Gastrocnemius medialis (tissue), 4 donors: ENCODE measurements at regions not wholly inside any gene's neighbourhood (a gene's known extent, or its start where the extent isn't known, plus 50 kb on each side); places are given as distances from the start of the nearest gene placed in this dataset.

Source experiments
- ATAC-seq, 2 donors: fragments of 150-250 bp; one replicate each; pipeline ENCODE4 v1.9.1; 2016
- DNase-seq, 2 donors: peaks; one replicate each; pipeline ENCODE4 v3.0.0-alpha.2; 2019
- H3K27ac ChIP-seq, 4 donors: fragments of 200-600 bp; sonication (generic); 1 replicate in 1 of 4; 2 replicates in 3 of 4; pipeline ENCODE4 v1.5.1; 2016 to 2018; ENCODE audit warnings: mild to moderate bottlenecking in 2 of 4, moderate library complexity in 1 of 4
- H3K27me3 ChIP-seq, 3 donors: fragments of 200-600 bp; sonication (generic) in 2 of 3; 1 replicate in 1 of 3; 2 replicates in 2 of 3; pipeline versions ENCODE4 v1.5.1 to v1.6.0; 2016 to 2019; ENCODE audit warnings: mild to moderate bottlenecking in 1 of 3, moderate library complexity in 1 of 3
- H3K36me3 ChIP-seq, 2 donors: fragments of 200-600 bp; sonication (generic) in 1 of 2; one replicate each; pipeline ENCODE4 v1.5.1; 2017 to 2018
- H3K4me1 ChIP-seq, 2 donors: fragments of 200-600 bp; sonication (generic) in 1 of 2; one replicate each; pipeline ENCODE4 v1.5.1; 2016 to 2017; ENCODE audit warnings: mild to moderate bottlenecking in 2 of 2
- H3K4me3 ChIP-seq, 4 donors: fragments of 200-600 bp; sonication (generic) in 3 of 4; 1 replicate in 1 of 4; 2 replicates in 3 of 4; pipeline ENCODE4 v1.5.1; 2016 to 2019; ENCODE audit warnings: mild to moderate bottlenecking in 2 of 4
- H3K9me3 ChIP-seq, 3 donors: fragments of 200-600 bp; sonication (generic) in 2 of 3; 1 replicate in 1 of 3; 2 replicates in 2 of 3; pipeline ENCODE4 v1.5.1; 2016 to 2019
- CTCF ChIP-seq, 5 experiments: fragments of 450-650 bp in 3 of 5; fragments of 200-600 bp in 2 of 5; sonication (generic) in 2 of 5; IDR thresholded peaks in 4 of 5; conservative IDR thresholded peaks in 1 of 5; 1 replicate in 4 of 5; 2 replicates in 1 of 5; pipeline ENCODE4 v1.5.1; 2016 to 2019; ENCODE audit warnings: antibody characterized with exemption in 5 of 5, mild to moderate bottlenecking in 3 of 5, moderate library complexity in 3 of 5
- POLR2A ChIP-seq, 2 donors: fragments of 450-650 bp; IDR thresholded peaks; one replicate each; pipeline ENCODE4 v1.6.1; 2017; ENCODE audit warnings: antibody characterized with exemption in 2 of 2, mild to moderate bottlenecking in 2 of 2, moderate library complexity in 2 of 2
- in situ Hi-C, 4 donors: fragments of 200-750 bp; cut with MboI; loops; one replicate each; pipeline versions ENCODE4 v1.15.0 to v1.8.0; 2017; ENCODE audit warnings: low sequenced_read_pairs in 4 of 4
- intact Hi-C: fragments of 100-400 bp; cut with DNase I; formaldehyde crosslinking; loops from one replicate; pipeline ENCODE4 v1.15.1; 2023; ENCODE audit warnings: low total_unique reads

GRCh38 chr2:234422273-234422732 lies 74.6 kb downstream of the ARL4C start:
- in situ Hi-C loops: no loop called here
- peak in 1 of 2 donors; percentile 50 for ATAC-seq
- Histone ChIP-seq H3K27ac (no peak overlapping the region), H3K36me3 (no peaks in the 10 kb centered on the region), H3K9me3 (no peaks in the 10 kb centered on the region), H3K4me3 (no peak overlapping the region), H3K4me1 (no peaks in the 10 kb centered on the region), H3K27me3 (no peaks in the 10 kb centered on the region)
- TF ChIP-seq POLR2A (IDR thresholded peaks at IDR 0.05) (no peak), CTCF (IDR thresholded peaks at IDR 0.05 in 4 of 5, conservative IDR thresholded peaks at IDR 0.05 in 1 of 5) (no peak)
- no peak for DNase-seq
- intact Hi-C loops: no loop called here

- H3K4me3 ChIP-seq: no peak overlapping the region
- DNase-seq (no peak), ATAC-seq (no peak)
- no peaks in the 10 kb centered on the region for H3K4me1 ChIP-seq
- TF ChIP-seq POLR2A (IDR thresholded peaks at IDR 0.05) (no peak), CTCF (IDR thresholded peaks at IDR 0.05 in 4 of 5, conservative IDR thresholded peaks at IDR 0.05 in 1 of 5) (no peak)
- in situ Hi-C loops (no loop called here), intact Hi-C loops (no loop called here)
- H3K36me3 ChIP-seq: no peaks in the 10 kb centered on the region
- no peaks in the 10 kb centered on the region for H3K9me3 ChIP-seq
- H3K27me3 ChIP-seq: no peaks in the 10 kb centered on the region
- no peak overlapping the region for H3K27ac ChIP-seq
Observed at GRCh38 chr2:234420408-234420807, 76.5 kb downstream of the ARL4C start.

DNA sequence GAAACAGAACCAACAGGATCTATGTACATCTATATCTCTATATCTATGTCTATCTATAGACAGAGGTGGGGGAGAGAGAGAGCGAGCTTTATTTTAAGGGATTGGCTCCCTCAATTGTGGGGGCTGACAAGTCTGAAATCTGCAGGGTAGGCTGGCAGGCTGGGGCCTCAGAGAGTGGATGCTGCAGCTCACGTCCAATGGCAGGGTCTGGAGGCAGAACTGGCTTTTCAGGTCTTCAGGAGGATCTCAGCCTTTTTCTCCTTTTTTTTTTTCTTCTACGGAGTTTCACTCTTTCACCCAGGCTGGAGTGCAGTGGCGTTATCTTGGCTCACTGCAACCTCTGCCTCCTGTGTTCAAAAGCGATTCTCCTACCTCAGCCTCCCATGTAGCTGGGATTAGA lies 77.2 kb downstream of the ARL4C start:
- no peak overlapping the region for H3K4me3 ChIP-seq
- no peaks in the 10 kb centered on the region for H3K4me1 ChIP-seq
- no peaks in the 10 kb centered on the region for H3K9me3 ChIP-seq
- H3K36me3 ChIP-seq: no peaks in the 10 kb centered on the region
- intact Hi-C loops (no loop called here), in situ Hi-C loops (no loop called here)
- H3K27ac ChIP-seq: no peak overlapping the region
- TF ChIP-seq POLR2A (IDR thresholded peaks at IDR 0.05) (no peak), CTCF (IDR thresholded peaks at IDR 0.05 in 4 of 5, conservative IDR thresholded peaks at IDR 0.05 in 1 of 5) (no peak)
- ATAC-seq (no peak), DNase-seq (no peak)
- no peaks in the 10 kb centered on the region for H3K27me3 ChIP-seq

GRCh38 chr2:234415706-234416105 lies 81.2 kb downstream of the ARL4C start:
- no peaks in the 10 kb centered on the region for H3K27me3 ChIP-seq
- no peaks in the 10 kb centered on the region for H3K36me3 ChIP-seq
- no peak for TF ChIP-seq POLR2A (IDR thresholded peaks at IDR 0.05)
- TF ChIP-seq CTCF (IDR thresholded peaks at IDR 0.05 in 4 of 5, conservative IDR thresholded peaks at IDR 0.05 in 1 of 5): no peak
- intact Hi-C loops: no loop called here
- H3K4me1 ChIP-seq: no peaks in the 10 kb centered on the region
- DNase-seq (no peak), ATAC-seq (no peak)
- in situ Hi-C loops: no loop called here
- H3K27ac ChIP-seq: no peak overlapping the region
- no peaks in the 10 kb centered on the region for H3K9me3 ChIP-seq
- H3K4me3 ChIP-seq: no peak overlapping the region

- ATAC-seq: no peak
Observed at GRCh38 chr2:234414596-234414995, 82.3 kb downstream of the ARL4C start.

More at GRCh38 chr2:234414596-234414995, 82.3 kb downstream of the ARL4C start:
- in situ Hi-C loops (no loop called here), intact Hi-C loops (no loop called here)
- Histone ChIP-seq H3K4me1 (no peaks in the 10 kb centered on the region), H3K9me3 (no peaks in the 10 kb centered on the region), H3K27ac (no peak overlapping the region), H3K36me3 (no peaks in the 10 kb centered on the region), H3K4me3 (no peak overlapping the region), H3K27me3 (no peaks in the 10 kb centered on the region)
- TF ChIP-seq CTCF (IDR thresholded peaks at IDR 0.05 in 4 of 5, conservative IDR thresholded peaks at IDR 0.05 in 1 of 5): no peak
- TF ChIP-seq POLR2A (IDR thresholded peaks at IDR 0.05): no peak
- no peak for DNase-seq
